Fibroblast of the conjunctiva (primary cell): ENCODE measurements at regions not wholly inside any gene's neighbourhood (a gene's known extent, or its start where the extent isn't known, plus 50 kb on each side); places are given as distances from the start of the nearest gene placed in this dataset.
"Not testable (repeated sequence)": the region's sequence is repeated elsewhere in the genome, so short reads cannot be mapped to it uniquely, and the experiment has no call there.

Experiments used
- DNase-seq: peaks from one replicate; pipeline ENCODE4 v3.0.0-alpha.2; 2010; ENCODE audit warnings: low read depth

GRCh38 chr5:53160895-53161294 is 51.3 kb upstream of the MOCS2 start:
- DNase-seq = no peak

- no peak for DNase-seq
Observed at GRCh38 chr5:53161876-53162275, 52.3 kb upstream of the MOCS2 start.

GRCh38 chr5:53164478-53165165 is 55.1 kb upstream of the MOCS2 start:
- no peak for DNase-seq

- DNase-seq = no peak
Observed at GRCh38 chr5:53165431-53166182, 56.0 kb upstream of the MOCS2 start.

GRCh38 chr5:53166183-53166495 is 56.6 kb upstream of the MOCS2 start:
- peak; percentile 17 for DNase-seq

- no peak for DNase-seq
Observed at GRCh38 chr5:53167836-53168235, 58.3 kb upstream of the MOCS2 start.

- DNase-seq = no peak
Observed at GRCh38 chr5:53169933-53170332, 60.4 kb upstream of the MOCS2 start.

GRCh38 chr5:53170746-53171349 is 61.3 kb upstream of the MOCS2 start:
- peak; percentile 23 for DNase-seq

GRCh38 chr5:53172073-53172472 is 62.5 kb upstream of the MOCS2 start:
- DNase-seq = not testable (repeated sequence)

- DNase-seq = no peak
Observed at GRCh38 chr5:53172630-53173029, 63.1 kb upstream of the MOCS2 start.

GRCh38 chr5:53173083-53173482 is 63.5 kb upstream of the MOCS2 start:
- no peak for DNase-seq

- no peak for DNase-seq
Observed at GRCh38 chr5:53178830-53179229, 69.3 kb upstream of the MOCS2 start.

- no peak for DNase-seq
Observed at GRCh38 chr5:53179691-53180090, 70.1 kb upstream of the MOCS2 start.

GRCh38 chr5:53180538-53180937 is 71.0 kb upstream of the MOCS2 start:
- no peak for DNase-seq

- no peak for DNase-seq
Observed at GRCh38 chr5:53180991-53181390, 71.4 kb upstream of the MOCS2 start.

- no peak for DNase-seq
Observed at GRCh38 chr5:53183880-53184279, 74.3 kb upstream of the MOCS2 start.

- DNase-seq = no peak
Observed at GRCh38 chr5:53191548-53192165, 82.1 kb upstream of the MOCS2 start.

- no peak for DNase-seq
Observed at GRCh38 chr5:53194086-53194485, 84.5 kb upstream of the MOCS2 start.

GRCh38 chr5:53199882-53200281 is 90.3 kb upstream of the MOCS2 start:
- no peak for DNase-seq

GRCh38 chr5:53200306-53200705 is 90.7 kb upstream of the MOCS2 start:
- no peak for DNase-seq

GRCh38 chr5:53201746-53202145 is 92.2 kb upstream of the MOCS2 start:
- no peak for DNase-seq

GRCh38 chr5:53206562-53206961 is 97.0 kb upstream of the MOCS2 start:
- no peak for DNase-seq

- no peak for DNase-seq
Observed at GRCh38 chr5:53211799-53212198, 102.2 kb upstream of the MOCS2 start.
